SK-N-MC (cell line): ENCODE measurements at regions not wholly inside any gene's neighbourhood (a gene's known extent, or its start where the extent isn't known, plus 50 kb on each side); places are given as distances from the start of the nearest gene placed in this dataset.

Experiments
- EZH2 ChIP-seq: fragments of 200-600 bp; sonication (generic); IDR thresholded peaks from one replicate; pipeline ENCODE4 v1.6.1; 2017; ENCODE audit warnings: antibody characterized with exemption
- FOXP2 ChIP-seq: optimal IDR thresholded peaks from 2 replicates; pipeline ENCODE3; 2011; ENCODE audit warnings: mild to moderate bottlenecking, moderate library complexity; ENCODE audit not compliant: insufficient read depth; ENCODE audit errors: extremely low read length, control extremely low read depth
- POLR2AphosphoS5 ChIP-seq: IDR thresholded peaks from 2 replicates; pipeline ENCODE4 v1.6.1; 2012; ENCODE audit warnings: mild to moderate bottlenecking, low read depth, low read length, borderline replicate concordance

DNA sequence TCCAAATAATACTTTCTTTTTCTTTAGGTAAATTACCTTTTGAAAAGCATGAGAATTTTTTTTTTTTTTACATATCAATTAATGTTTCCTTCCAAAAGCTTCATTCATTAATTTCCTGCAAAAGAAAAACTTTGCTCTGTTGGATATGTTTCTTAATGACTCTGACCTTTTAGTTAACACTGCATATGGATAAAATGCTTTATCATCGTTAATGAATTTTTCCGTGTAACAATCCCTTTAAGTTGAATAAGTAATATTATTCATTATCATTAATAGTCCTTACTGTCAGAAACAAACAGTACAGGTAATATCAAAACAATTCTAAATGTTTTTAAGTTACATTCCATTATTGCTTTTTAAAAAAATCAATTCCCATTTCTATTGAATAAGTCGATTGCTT lies 345.1 kb downstream of the SAMD5 start:
- TF ChIP-seq EZH2 (no peak), POLR2AphosphoS5 (no peak), FOXP2 (no peak)
